ENCODE measurements at regions not wholly inside any gene's neighbourhood (a gene's known extent, or its start where the extent isn't known, plus 50 kb on each side); places are given as distances from the start of the nearest gene placed in this dataset.

GRCh38 chr10:111298031-111298430 lies 221.2 kb downstream of the ADRA2A start:
- Histone ChIP-seq H3K27me3 (replicated peaks in 1 of 4; ENCODE audit: control insufficient read depth in 3 of 4, extremely low read depth in 1 of 4, insufficient read depth in 3 of 4, low read length in 3 of 4) (no peaks in the 10 kb centered on the region), H3K56ac (replicated peaks; ENCODE audit: insufficient read length, low read depth, low read length) (no peak overlapping the region), H4K5ac (ENCODE audit: insufficient read length, low read depth, low read length) (no peak overlapping the region), H2BK12ac (ENCODE audit: low read depth, low read length) (no peak overlapping the region), H3K4me2 (ENCODE audit: insufficient read depth in 1 of 2, low read depth in 2 of 2, low read length in 2 of 2) (no peak overlapping the region), H2AFZ (ENCODE audit: low read length) (peak overlapping the region; percentile 21; the same call in 1 of the 2 replicates), H4K8ac (ENCODE audit: extremely low read depth, insufficient read depth, low read length) (no peak overlapping the region), H2BK20ac (ENCODE audit: low read length) (no peak overlapping the region), H2BK120ac (replicated peaks; ENCODE audit: low read depth, low read length) (no peak overlapping the region), H3K4ac (replicated peaks; ENCODE audit: insufficient read length, low read depth, low read length) (no peak overlapping the region), H4K91ac (replicated peaks; ENCODE audit: insufficient read length, low read length) (no peak overlapping the region), H3K9ac (replicated peaks in 1 of 4; ENCODE audit: extremely low read depth in 1 of 4, low read depth in 3 of 4, low read length in 3 of 4) (no peak overlapping the region), H3K9me3 (ENCODE audit: insufficient read depth in 2 of 2, low read depth in 1 of 2, low read length in 1 of 2) (no peaks in the 10 kb centered on the region), H3K4me3 (ENCODE audit: extremely low read depth in 1 of 4, insufficient read depth in 2 of 4, low read depth in 3 of 4, low read length in 4 of 4) (no peak overlapping the region), H3K18ac (ENCODE audit: extremely low read depth, low read length) (no peak overlapping the region), H2BK15ac (ENCODE audit: low read length) (no peak overlapping the region), H3K79me2 (ENCODE audit: control insufficient read depth in 1 of 2, insufficient read depth in 2 of 2, low read length in 2 of 2) (no peaks in the 10 kb centered on the region), H3K79me1 (ENCODE audit: low read depth, low read length) (no peaks in the 10 kb centered on the region), H3K4me1 (replicated peaks in 1 of 4; ENCODE audit: control insufficient read depth in 3 of 4, insufficient read depth in 4 of 4, low read length in 3 of 4) (no peaks in the 10 kb centered on the region; a peak in 1 of 7 replicates), H3K23ac (ENCODE audit: insufficient read length) (no peak overlapping the region), H2BK5ac (ENCODE audit: low read depth, low read length) (no peak overlapping the region), H2AK5ac (ENCODE audit: low read depth, low read length) (no peak overlapping the region), H3K14ac (ENCODE audit: insufficient read length) (no peak overlapping the region), H3K23me2 (ENCODE audit: low read depth, low read length) (no peaks in the 10 kb centered on the region), H3K27ac (ENCODE audit: low read depth, low read length) (no peak overlapping the region), H4K20me1 (replicated peaks in 1 of 2; ENCODE audit: control insufficient read depth in 1 of 2, insufficient read depth in 2 of 2, low read length in 2 of 2) (no peaks in the 10 kb centered on the region), H3K36me3 (ENCODE audit: control insufficient read depth in 2 of 4, insufficient read depth in 4 of 4, low read length in 3 of 4) (no peaks in the 10 kb centered on the region)
- DNase-seq (ENCODE audit: low read depth in 1 of 2, low spot score in 2 of 2), result no peak
- WGBS, 2 experiments (ENCODE audit: extremely low coverage in 1 of 2, insufficient coverage in 1 of 2, insufficient read length in 1 of 2, insufficient replicate concordance in 2 of 2, low coverage in 1 of 2, low lambda C conversion rate in 2 of 2, missing lambda C conversion rate in 1 of 2), result 92% methylated on average over 4 of the region's 4 CpGs; no CpG with 5 or more reads in 1 of the 2 experiments
- ChIA-PET POLR2A (ENCODE audit: partially characterized antibody) (no interaction called here), CTCF (ENCODE audit: partially characterized antibody) (interaction anchor here (0.7 to 1.8 kb wide), 4 partner anchors 17 to 222 kb away, joined by 3 to 6 read pairs (median 4); partner anchors contain the start of gene ADRA2A)
- no peak for FAIRE-seq
- TF ChIP-seq TBP (IDR thresholded peaks at IDR 0.05; ENCODE audit: low read depth, low read length) (no peak), HDAC2 (IDR thresholded peaks at IDR 0.05; ENCODE audit: borderline replicate concordance in 1 of 2, low read depth in 2 of 2, low read length in 2 of 2) (no peak), CEBPB (IDR thresholded peaks at IDR 0.05; ENCODE audit: low read depth, low read length) (no peak), CTCF (IDR thresholded peaks at IDR 0.05; ENCODE audit: control extremely low read depth in 1 of 3, insufficient read depth in 1 of 3, low read depth in 1 of 3, low read length in 3 of 3) (no peak)

All from H1 (cell line).